GDM1 (cell line): ENCODE measurements at regions not wholly inside any gene's neighbourhood (a gene's known extent, or its start where the extent isn't known, plus 50 kb on each side); places are given as distances from the start of the nearest gene placed in this dataset.

Experiments used
- DNase-seq: peaks from one replicate; lab custom pipeline; 2025; lab: John Stamatoyannopoulos, UW

DNA sequence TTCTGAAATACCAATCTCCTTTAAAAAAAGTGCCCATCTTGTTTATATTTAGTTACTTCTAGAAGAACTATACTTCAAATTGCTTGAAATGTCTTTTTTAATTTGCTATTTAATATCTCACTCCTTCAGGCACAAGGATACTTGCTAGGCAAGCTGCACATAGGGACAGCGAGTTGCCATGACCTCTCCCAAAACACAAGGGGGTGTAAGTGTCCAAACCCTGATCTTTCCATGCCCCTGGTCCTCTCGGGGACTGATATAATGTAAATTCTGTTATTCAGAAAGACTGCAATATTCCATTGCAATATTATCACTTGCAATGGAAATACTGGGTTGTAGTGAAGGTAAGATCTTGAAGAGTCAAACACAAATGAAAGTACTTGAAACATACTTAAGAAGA lies 480.4 kb downstream of the CETN3 start:
- no peak for DNase-seq

- no peak for DNase-seq
Measured at GRCh38 chr5:89922161-89922560, 487.4 kb downstream of the CETN3 start.

DNA sequence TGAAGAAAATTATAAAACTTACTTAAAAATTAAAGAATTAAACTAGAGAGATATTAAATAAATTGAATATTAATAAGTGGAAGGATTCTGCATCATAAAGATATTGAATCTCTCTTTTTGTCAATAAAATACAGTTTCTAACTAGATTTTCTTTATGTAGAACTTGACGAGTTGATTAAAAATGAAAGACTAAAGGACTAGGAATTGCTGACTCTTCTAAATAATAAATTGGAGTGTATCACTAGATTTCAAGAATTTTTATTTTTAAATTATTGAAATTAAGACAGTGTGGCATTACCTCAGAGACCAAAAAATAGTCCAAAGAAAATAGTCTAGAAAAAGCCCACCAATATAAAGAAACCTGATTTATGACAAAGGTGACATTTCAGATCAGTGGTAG lies 492.4 kb downstream of the CETN3 start:
- no peak for DNase-seq

- no peak for DNase-seq
Measured at GRCh38 chr5:89916131-89916530, 493.4 kb downstream of the CETN3 start.

DNA sequence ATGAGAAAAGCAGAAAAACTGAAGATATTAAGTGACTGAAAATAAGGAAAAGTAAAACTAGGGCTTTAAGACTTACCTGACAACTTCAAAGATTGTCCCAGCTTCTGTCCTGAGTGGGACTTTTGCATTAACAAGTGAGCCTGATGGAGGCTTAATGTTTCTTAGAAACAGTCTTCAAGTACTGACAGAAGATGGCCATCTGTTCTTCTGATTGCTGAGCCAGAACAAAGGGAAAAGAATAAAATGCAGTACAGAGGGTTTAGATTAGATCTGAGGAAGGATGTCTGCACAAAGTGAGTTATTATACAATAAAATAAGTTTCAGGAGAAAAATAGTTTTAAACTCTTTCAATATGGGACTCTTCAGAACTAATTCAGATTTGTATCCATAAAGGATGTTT lies 500.7 kb downstream of the CETN3 start:
- DNase-seq: no peak

DNA sequence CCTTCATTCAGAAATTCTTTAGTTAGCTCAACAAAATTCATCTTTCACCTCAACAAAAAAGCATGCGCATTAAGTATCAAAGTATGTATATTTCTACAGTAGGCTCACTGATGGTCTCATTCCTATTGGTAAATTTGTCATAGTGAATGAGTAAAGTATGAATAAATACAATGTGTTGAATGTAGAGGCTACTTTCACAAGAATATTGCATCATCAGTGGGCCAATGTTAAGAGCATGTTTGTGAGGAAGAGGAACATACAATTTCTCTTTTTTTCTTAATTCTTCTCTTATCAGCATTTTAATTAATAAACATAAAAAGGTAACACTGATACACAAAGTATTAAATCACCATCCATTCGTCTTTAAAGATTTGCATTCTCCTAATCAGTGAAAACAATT lies 505.1 kb downstream of the CETN3 start:
- no peak for DNase-seq

- no peak for DNase-seq
Measured at GRCh38 chr5:89901983-89902382, 507.6 kb downstream of the CETN3 start.

DNA sequence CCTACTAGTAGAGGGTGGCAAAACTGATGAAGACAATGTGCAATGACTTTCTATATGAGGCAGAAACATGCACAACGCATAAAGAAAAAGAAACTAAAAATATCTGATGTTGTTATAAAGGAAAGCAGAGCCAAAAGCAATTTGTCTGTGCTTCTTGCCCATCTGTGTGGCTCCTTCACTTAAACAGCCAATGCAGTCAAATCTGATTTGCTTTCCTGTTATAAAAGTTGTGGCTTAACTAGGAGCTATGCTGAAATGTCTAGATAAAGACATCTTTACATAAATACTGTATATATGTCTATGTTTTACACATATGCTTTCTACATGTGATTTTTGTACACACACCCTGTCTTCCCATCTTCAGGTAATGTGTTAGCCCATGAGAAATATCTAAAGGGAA lies 508.2 kb downstream of the CETN3 start:
- DNase-seq: no peak

DNA sequence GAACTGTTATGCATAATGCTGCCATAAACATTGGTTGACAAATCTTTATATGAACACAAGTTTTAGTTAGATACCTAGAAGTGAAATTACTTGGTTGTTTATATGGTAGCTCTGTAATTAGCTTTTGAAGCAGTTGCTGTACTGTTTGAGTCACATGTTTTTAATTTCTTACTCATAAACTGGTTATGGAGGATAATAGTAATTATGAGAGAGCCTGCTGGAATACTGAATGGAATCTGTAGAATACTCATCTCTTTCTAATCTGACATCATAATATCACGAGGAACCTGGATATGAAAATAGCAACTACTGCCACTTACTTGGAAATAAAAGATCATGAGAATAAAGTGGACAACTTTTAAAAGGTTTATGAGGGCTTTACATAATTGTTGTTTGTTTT lies 509.2 kb downstream of the CETN3 start:
- no peak for DNase-seq

- no peak for DNase-seq
Measured at GRCh38 chr5:89899559-89899958, 510.0 kb downstream of the CETN3 start.

GRCh38 chr5:89893546-89893945 lies 516.0 kb downstream of the CETN3 start:
- no peak for DNase-seq

- no peak for DNase-seq
Measured at GRCh38 chr5:89885670-89886069, 523.9 kb downstream of the CETN3 start.

GRCh38 chr5:89883967-89884366 lies 525.6 kb downstream of the CETN3 start:
- no peak for DNase-seq

GRCh38 chr5:89878140-89879132 lies 531.1 kb downstream of the CETN3 start:
- no peak for DNase-seq

GRCh38 chr5:89871906-89872305 lies 537.6 kb downstream of the CETN3 start:
- no peak for DNase-seq

GRCh38 chr5:89869346-89869745 lies 540.2 kb downstream of the CETN3 start:
- no peak for DNase-seq

GRCh38 chr5:89866410-89866809 lies 543.1 kb downstream of the CETN3 start:
- no peak for DNase-seq

GRCh38 chr5:89864941-89865340 lies 544.6 kb downstream of the CETN3 start:
- DNase-seq: no peak

- no peak for DNase-seq
Measured at GRCh38 chr5:89857790-89858189, 551.8 kb downstream of the CETN3 start.

- no peak for DNase-seq
Measured at GRCh38 chr5:89855417-89855816, 554.1 kb downstream of the CETN3 start.

- no peak for DNase-seq
Measured at GRCh38 chr5:89851911-89852310, 557.6 kb downstream of the CETN3 start.

DNA sequence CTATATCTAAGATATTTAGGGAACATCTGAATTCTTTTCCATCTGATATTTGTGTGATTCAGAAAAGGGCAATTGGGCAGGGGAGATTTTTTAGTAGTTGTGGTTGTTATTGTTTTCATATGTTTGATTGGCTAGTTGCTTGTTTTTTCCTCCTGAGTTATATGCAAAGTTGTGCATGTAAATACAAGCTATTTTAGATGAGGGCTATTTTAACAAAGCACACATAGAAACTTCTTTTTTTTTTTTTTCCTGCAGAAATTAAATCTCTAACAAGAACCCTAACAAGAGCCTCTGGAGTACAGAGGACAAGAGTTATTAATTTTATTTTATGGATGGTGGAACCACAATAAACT lies 559.1 kb downstream of the CETN3 start:
- DNase-seq: no peak

GRCh38 chr5:89849830-89850512 lies 559.6 kb downstream of the CETN3 start:
- no peak for DNase-seq
